D721Med (cell line): ENCODE measurements at regions not wholly inside any gene's neighbourhood (a gene's known extent, or its start where the extent isn't known, plus 50 kb on each side); places are given as distances from the start of the nearest gene placed in this dataset.

Source experiments
- DNase-seq: peaks from one replicate; pipeline ENCODE4 v3.0.0; 2011; ENCODE audit warnings: low spot score; ENCODE audit not compliant: insufficient read length
- FAIRE-seq: peaks from 2 replicates; lab custom pipeline; 2011; peaks lifted over from hg19 to GRCh38; lab: Jason Lieb, UNC
- CTCF ChIP-seq: IDR thresholded peaks from 2 replicates; pipeline ENCODE4 v1.5.1; 2012; ENCODE audit warnings: mild to moderate bottlenecking, control low read depth; ENCODE audit not compliant: insufficient read depth; ENCODE audit errors: missing control alignments

GRCh38 chr3:127384717-127385539, 97.1 kb upstream of the PRR20G start:
- no peak for TF ChIP-seq CTCF
- no peak for DNase-seq
- FAIRE-seq: no peak

GRCh38 chr3:127383656-127384179, 95.9 kb upstream of the PRR20G start:
- no peak for TF ChIP-seq CTCF
- no peak for DNase-seq
- FAIRE-seq: no peak

GRCh38 chr3:127377801-127378655, 90.2 kb upstream of the PRR20G start:
- TF ChIP-seq CTCF: no peak
- FAIRE-seq (no peak), DNase-seq (no peak)

- TF ChIP-seq CTCF: no peak
- FAIRE-seq (no peak), DNase-seq (no peak)
These were observed 87.5 kb upstream of the PRR20G start for GRCh38 chr3:127375151-127375930.

GRCh38 chr3:127374086-127375010, 86.5 kb upstream of the PRR20G start:
- FAIRE-seq (no peak), DNase-seq (no peak)
- TF ChIP-seq CTCF: peak; percentile 47
